ENCODE measurements at regions not wholly inside any gene's neighbourhood (a gene's known extent, or its start where the extent isn't known, plus 50 kb on each side); places are given as distances from the start of the nearest gene placed in this dataset.
"Not testable (repeated sequence)": the region's sequence is repeated elsewhere in the genome, so short reads cannot be mapped to it uniquely, and the experiment has no call there.

GRCh38 chr2:234693681-234694190 lies 196.9 kb upstream of the ARL4C start:
- not testable (repeated sequence) for TF ChIP-seq POLR2A, POLR2AphosphoS5 (IDR thresholded peaks at IDR 0.05; ENCODE audit: low read depth, low read length)

All from GM12891 (cell line).